SU-DHL-6 (cell line): ENCODE measurements at regions not wholly inside any gene's neighbourhood (a gene's known extent, or its start where the extent isn't known, plus 50 kb on each side); places are given as distances from the start of the nearest gene placed in this dataset.
A peak's percentile ranks its signal among the peaks of the same experiment; 100 is the strongest.

Experiments
- H2AFZ ChIP-seq: fragments of 200-600 bp; sonication (generic); 2 replicates; pipeline ENCODE4 v1.6.1; 2014; ENCODE audit warnings: low read depth, mild to moderate bottlenecking, moderate library complexity, mixed read lengths, antibody characterized with exemption, low read length; ENCODE audit not compliant: severe bottlenecking
- H3F3A ChIP-seq: fragments of 200-600 bp; shearing (Covaris generic); 2 replicates; pipeline ENCODE4 v1.6.0; 2016; ENCODE audit warnings: antibody characterized with exemption, mild to moderate bottlenecking; ENCODE audit not compliant: insufficient read depth
- H3K27ac ChIP-seq: fragments of 200-600 bp; sonication (generic); 2 replicates; pipeline ENCODE4 v1.5.1; 2016; ENCODE audit warnings: low read depth, mild to moderate bottlenecking, low read length, moderate library complexity, mixed read lengths
- H3K27me3 ChIP-seq: fragments of 200-600 bp; sonication (generic), shearing (Covaris generic); 2 replicates; pipeline ENCODE4 v1.6.0; 2014; ENCODE audit warnings: mild to moderate bottlenecking, low read length
- H3K36me3 ChIP-seq: fragments of 200-600 bp; sonication (generic); 2 replicates; pipeline ENCODE4 v1.6.1; 2014; ENCODE audit warnings: mild to moderate bottlenecking, low read length, mixed read lengths
- H3K4me2 ChIP-seq: fragments of 300-600, 200-600 bp; shearing (Covaris generic), sonication (generic); 2 replicates; pipeline ENCODE4 v1.6.0; 2014; ENCODE audit warnings: low read length, low read depth, mild to moderate bottlenecking; ENCODE audit not compliant: poor library complexity, severe bottlenecking
- H3K4me3 ChIP-seq: fragments of 200-600 bp; sonication (generic); 2 replicates; pipeline ENCODE4 v1.5.1; 2014; ENCODE audit warnings: antibody characterized with exemption, low read length, mild to moderate bottlenecking, mixed read lengths; ENCODE audit not compliant: insufficient read depth, poor library complexity, severe bottlenecking
- H3K79me2 ChIP-seq: fragments of 200-600 bp; sonication (generic); 2 replicates; pipeline ENCODE4 v1.6.1; 2014; ENCODE audit warnings: mild to moderate bottlenecking, low read length, moderate library complexity; ENCODE audit not compliant: insufficient read depth
- H3K9ac ChIP-seq: fragments of 200-600 bp; sonication (generic); 2 replicates; pipeline ENCODE4 v1.7.0; 2014; ENCODE audit warnings: mild to moderate bottlenecking, low read length
- H3K9me2 ChIP-seq: fragments of 200-600 bp; sonication (generic); replicated peaks from 2 replicates; pipeline ENCODE4 v1.6.1; 2014; ENCODE audit warnings: low read length; ENCODE audit not compliant: insufficient read depth
- H3K9me3 ChIP-seq: fragments of 200-600 bp; sonication (generic); 2 replicates; pipeline ENCODE4 v1.6.1; 2014; ENCODE audit warnings: low read length, mixed read lengths; ENCODE audit not compliant: insufficient read depth
- H4K20me1 ChIP-seq: fragments of 200-600 bp; sonication (generic); 2 replicates; pipeline ENCODE4 v1.6.1; 2014; ENCODE audit warnings: low read depth, mild to moderate bottlenecking, antibody characterized with exemption, low read length, moderate library complexity, mixed read lengths
- CTCF ChIP-seq: fragments of 200-600 bp; sonication (generic); IDR thresholded peaks from one replicate; pipeline ENCODE4 v1.5.1; 2017; ENCODE audit warnings: antibody characterized with exemption, mild to moderate bottlenecking, low read length, moderate library complexity; ENCODE audit not compliant: insufficient read depth, poor library complexity, severe bottlenecking
- EZH2phosphoT487 ChIP-seq: fragments of 200-600 bp; sonication (generic), shearing (Covaris generic); conservative IDR thresholded peaks from 2 replicates; pipeline ENCODE4 v1.6.1; 2018; ENCODE audit warnings: mild to moderate bottlenecking, antibody characterized with exemption, low read length, moderate library complexity, mixed read lengths

- Histone ChIP-seq H4K20me1 (no peaks in the 10 kb centered on the region), H2AFZ (peak overlapping the region; percentile 36), H3K79me2 (no peaks in the 10 kb centered on the region), H3F3A (peaks cover 28% of the 10 kb centered on the region), H3K9me2 (no peaks in the 10 kb centered on the region), H3K4me3 (peak overlapping the region; percentile 43), H3K27me3 (no peaks in the 10 kb centered on the region), H3K9ac (peak overlapping the region; percentile 56), H3K27ac (peak overlapping the region; percentile 96), H3K9me3 (no peaks in the 10 kb centered on the region), H3K4me2 (peak overlapping the region; percentile 76), H3K36me3 (no peaks in the 10 kb centered on the region)
- TF ChIP-seq CTCF (no peak), EZH2phosphoT487 (no peak)
Measured at GRCh38 chr6:156396068-156396771, 381.0 kb upstream of the ARID1B start.

GRCh38 chr6:156395276-156395675, 381.9 kb upstream of the ARID1B start:
- no peaks in the 10 kb centered on the region for H3K9me3 ChIP-seq
- H3K4me2 ChIP-seq, result peak overlapping the region; percentile 76
- no peak overlapping the region for H2AFZ ChIP-seq
- no peaks in the 10 kb centered on the region for H3K36me3 ChIP-seq
- H4K20me1 ChIP-seq, result no peaks in the 10 kb centered on the region
- H3K9ac ChIP-seq, result peak overlapping the region; percentile 56
- TF ChIP-seq CTCF (no peak), EZH2phosphoT487 (no peak)
- H3K79me2 ChIP-seq, result no peaks in the 10 kb centered on the region
- H3F3A ChIP-seq, result peaks cover 28% of the 10 kb centered on the region
- H3K9me2 ChIP-seq, result no peaks in the 10 kb centered on the region
- no peaks in the 10 kb centered on the region for H3K27me3 ChIP-seq
- peak overlapping the region; percentile 96 for H3K27ac ChIP-seq
- peak overlapping the region; percentile 43 for H3K4me3 ChIP-seq

- no peaks in the 10 kb centered on the region for H3K79me2 ChIP-seq
- H3K9ac ChIP-seq, result peak overlapping the region; percentile 19; the same call in 1 of the 2 replicates
- H3K27me3 ChIP-seq, result no peaks in the 10 kb centered on the region
- H3K9me2 ChIP-seq, result no peaks in the 10 kb centered on the region
- H3F3A ChIP-seq, result peaks cover 28% of the 10 kb centered on the region
- no peaks in the 10 kb centered on the region for H3K36me3 ChIP-seq
- TF ChIP-seq CTCF (no peak), EZH2phosphoT487 (no peak)
- H3K4me3 ChIP-seq, result no peak overlapping the region
- H4K20me1 ChIP-seq, result no peaks in the 10 kb centered on the region
- no peaks in the 10 kb centered on the region for H3K9me3 ChIP-seq
- no peak overlapping the region for H2AFZ ChIP-seq
- H3K27ac ChIP-seq, result peak overlapping the region; percentile 27; the same call in 1 of the 2 replicates
- peak overlapping the region; percentile 41 for H3K4me2 ChIP-seq
Measured at GRCh38 chr6:156392648-156393047, 384.5 kb upstream of the ARID1B start.
